ENCODE measurements at regions not wholly inside any gene's neighbourhood (a gene's known extent, or its start where the extent isn't known, plus 50 kb on each side); places are given as distances from the start of the nearest gene placed in this dataset.

DNA sequence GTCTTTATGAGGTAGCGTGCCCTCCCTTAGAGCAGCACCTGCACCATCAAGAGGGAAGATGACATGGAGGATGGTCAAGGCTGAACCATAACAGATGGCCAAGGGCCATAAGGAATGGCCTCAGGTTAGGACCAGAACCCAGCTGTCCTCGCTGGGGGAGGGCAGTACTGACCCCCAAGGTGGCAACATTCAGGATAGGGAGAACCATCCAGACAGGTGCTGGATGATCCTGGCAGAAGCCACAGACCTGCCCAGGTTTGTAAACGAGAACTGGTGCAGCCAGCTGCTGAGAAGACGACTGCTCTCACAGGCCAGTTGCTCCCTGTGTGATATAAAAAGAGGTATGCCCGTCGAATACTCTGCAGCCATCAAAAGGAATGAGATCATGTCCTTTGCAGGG lies 320.4 kb downstream of the GLRX3 start:
- DNase-seq (ENCODE audit: low spot score) = no peak
- TF ChIP-seq, protein P1, sequence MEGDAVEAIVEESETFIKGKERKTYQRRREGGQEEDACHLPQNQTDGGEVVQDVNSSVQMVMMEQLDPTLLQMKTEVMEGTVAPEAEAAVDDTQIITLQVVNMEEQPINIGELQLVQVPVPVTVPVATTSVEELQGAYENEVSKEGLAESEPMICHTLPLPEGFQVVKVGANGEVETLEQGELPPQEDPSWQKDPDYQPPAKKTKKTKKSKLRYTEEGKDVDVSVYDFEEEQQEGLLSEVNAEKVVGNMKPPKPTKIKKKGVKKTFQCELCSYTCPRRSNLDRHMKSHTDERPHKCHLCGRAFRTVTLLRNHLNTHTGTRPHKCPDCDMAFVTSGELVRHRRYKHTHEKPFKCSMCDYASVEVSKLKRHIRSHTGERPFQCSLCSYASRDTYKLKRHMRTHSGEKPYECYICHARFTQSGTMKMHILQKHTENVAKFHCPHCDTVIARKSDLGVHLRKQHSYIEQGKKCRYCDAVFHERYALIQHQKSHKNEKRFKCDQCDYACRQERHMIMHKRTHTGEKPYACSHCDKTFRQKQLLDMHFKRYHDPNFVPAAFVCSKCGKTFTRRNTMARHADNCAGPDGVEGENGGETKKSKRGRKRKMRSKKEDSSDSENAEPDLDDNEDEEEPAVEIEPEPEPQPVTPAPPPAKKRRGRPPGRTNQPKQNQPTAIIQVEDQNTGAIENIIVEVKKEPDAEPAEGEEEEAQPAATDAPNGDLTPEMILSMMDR (IDR thresholded peaks at IDR 0.05; ENCODE audit: extremely low read depth, missing control alignments) = no peak

DNA sequence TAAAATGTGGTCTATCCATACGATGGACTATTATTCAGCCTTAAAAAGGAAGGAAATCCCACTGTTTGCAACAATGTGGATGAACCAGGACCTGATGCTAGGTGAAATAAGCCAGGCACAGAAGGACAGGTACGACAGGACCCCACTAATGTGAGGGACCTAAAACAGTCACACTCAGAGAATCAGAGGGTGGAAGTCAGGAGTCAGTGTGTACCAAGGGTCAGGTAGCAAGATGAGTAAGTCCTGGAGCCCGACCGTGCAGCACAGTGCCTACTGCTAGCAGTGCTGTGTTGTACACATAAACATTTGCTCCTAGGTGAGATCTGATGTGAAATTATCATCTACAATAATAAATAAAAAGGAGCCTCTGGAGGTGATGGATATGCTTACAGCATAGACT lies 322.3 kb downstream of the GLRX3 start:
- TF ChIP-seq, protein P1 (IDR thresholded peaks at IDR 0.05; ENCODE audit: extremely low read depth, missing control alignments) = no peak
- no peak for DNase-seq (ENCODE audit: low spot score)

DNA sequence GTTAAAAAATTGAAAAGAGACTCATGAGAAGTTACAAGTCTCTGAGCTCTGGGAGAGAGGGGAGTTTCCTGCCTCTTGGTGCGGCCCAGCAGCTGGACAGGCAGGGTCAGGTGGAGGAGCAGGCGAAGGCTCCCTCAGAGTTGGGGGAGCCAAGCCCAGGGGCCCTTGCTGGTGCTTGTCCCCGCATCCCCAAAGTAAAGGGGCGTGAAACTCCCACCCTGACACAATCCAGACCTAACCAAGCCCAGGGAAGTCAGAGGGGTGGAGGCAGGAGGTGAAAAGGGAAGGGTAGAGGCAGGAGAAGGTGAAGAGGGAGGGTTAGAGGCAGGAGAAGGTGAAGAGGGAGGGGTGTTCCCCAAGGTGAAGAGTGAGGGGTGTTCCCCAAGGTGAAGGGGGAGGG lies 322.8 kb downstream of the GLRX3 start:
- TF ChIP-seq, protein P1 (IDR thresholded peaks at IDR 0.05; ENCODE audit: extremely low read depth, missing control alignments) = no peak

DNA sequence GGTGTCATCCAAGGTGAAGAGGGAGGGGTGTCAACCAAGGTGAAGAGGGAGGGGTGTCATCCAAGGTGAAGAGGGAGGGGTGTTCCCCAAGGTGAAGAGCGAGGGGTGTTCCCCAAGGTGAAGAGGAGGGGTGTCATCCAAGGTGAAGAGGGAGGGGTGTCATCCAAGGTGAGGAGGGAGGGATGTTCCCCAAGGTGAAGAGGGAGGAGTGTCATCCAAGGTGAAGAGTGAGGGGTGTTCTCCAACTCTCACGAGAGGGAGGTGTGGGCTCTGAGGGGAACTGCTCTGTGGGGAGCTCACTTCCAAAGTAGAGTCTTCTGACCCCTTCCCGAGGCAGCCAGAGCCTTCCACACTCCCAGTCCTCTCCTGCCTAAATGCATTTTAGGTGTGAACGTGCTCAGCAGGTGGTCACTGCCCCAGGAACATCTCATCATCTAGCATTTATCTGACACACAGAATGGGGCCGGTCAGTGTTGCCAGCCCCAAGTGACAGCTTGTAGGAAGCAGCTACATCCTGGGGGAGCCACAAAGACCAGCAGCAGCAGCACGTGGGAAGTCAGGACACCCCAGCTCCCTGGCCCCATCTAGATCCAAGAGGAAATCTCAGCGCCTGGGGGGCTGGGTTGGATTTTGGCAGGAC lies 323.8 kb downstream of the GLRX3 start:
- no peak for DNase-seq (ENCODE audit: low spot score)
- TF ChIP-seq, protein P1 (IDR thresholded peaks at IDR 0.05; ENCODE audit: extremely low read depth, missing control alignments) = no peak

More for the DNA sequence above, 322.8 kb downstream of the GLRX3 start:
- no peak for DNase-seq (ENCODE audit: low spot score)

DNA sequence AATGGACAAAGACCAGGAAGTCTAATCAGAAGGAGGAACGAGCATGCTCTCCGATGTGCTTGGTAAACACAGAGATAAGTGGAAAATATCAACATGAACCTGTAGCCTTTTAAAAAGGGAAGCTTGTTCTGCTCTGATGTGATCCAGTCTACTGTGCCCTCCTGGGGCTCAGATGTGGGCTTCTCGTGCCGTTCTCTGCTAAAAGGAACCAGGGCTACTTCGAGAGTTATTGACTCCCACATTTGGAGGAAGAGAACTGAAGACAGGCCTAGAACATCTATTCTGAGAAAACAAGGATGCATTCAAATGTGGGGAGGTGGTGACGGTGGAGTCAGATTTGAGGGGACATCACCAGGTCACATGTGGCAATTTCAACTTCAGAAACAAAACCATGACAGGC lies 325.4 kb downstream of the GLRX3 start:
- DNase-seq (ENCODE audit: low spot score) = no peak
- TF ChIP-seq, protein P1 (IDR thresholded peaks at IDR 0.05; ENCODE audit: extremely low read depth, missing control alignments) = no peak

DNA sequence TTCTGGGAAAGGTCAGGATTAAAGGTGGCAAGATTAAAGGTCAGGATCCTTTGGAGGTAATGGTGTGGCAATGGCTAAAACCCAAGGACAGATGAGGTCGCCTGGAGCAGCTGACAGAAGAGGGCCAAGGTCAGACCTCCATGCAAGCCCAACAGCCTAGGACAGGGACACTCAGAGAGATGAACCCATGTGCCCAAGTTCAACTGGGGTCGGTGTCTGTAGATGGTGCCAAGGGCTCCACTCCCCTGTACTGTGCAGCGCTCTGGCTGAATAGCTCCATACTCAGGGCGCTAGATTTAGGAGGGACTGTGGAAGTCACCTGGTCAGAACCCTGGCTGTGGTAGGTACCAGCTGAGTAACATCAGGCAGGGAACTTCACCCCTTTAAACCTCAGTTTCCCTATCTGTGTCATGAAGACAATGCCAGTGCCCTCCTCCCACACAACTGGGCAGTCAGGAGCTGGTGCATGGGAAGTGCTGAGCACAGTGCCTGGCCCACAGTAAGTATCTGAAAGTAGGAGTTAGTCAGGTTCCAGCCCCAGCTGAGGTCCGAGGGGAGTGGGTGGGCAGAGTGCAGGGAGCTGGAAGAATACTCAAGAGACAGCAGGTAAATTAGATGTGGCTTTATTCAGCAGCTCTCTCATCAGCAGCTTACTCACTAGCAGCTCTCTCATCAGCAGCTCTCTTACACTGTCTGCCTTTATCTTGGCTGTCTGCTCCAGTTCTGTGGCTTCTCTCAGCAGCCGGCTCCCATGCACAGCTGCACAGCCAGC lies 327.1 kb downstream of the GLRX3 start:
- DNase-seq (ENCODE audit: low spot score) = no peak
- TF ChIP-seq, protein P1 (IDR thresholded peaks at IDR 0.05; ENCODE audit: extremely low read depth, missing control alignments) = no peak

DNA sequence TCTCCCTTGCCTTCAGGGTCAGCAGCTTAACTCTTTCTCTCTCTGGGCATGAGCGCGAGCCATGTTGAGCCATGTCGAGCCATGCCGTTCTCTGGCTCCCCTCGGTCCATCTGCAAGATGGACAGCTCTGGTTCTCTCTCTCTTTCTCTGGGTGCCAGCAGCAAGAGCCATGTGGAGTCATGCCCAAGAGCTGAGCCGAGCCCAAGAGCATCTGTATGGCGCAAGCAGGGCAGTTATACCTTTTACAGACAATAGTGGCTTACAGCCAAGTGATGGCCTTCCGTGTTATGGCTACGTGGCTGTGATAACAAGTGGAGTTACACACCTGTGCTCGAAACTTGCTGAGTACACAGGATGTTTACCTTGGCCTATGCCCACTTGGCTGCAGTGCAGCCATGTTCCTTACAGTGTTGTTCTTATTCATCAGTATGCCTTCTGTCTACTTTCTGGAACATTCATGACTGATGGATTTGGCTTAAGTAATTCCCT lies 327.7 kb downstream of the GLRX3 start:
- DNase-seq (ENCODE audit: low spot score) = no peak
- TF ChIP-seq, protein P1 (IDR thresholded peaks at IDR 0.05; ENCODE audit: extremely low read depth, missing control alignments) = no peak
